ENCODE measurements at regions not wholly inside any gene's neighbourhood (a gene's known extent, or its start where the extent isn't known, plus 50 kb on each side); places are given as distances from the start of the nearest gene placed in this dataset.

GRCh38 chr18:6677086-6677485 lies 52.4 kb upstream of the ARHGAP28 start:
- WGBS, 2 experiments (ENCODE audit: extremely low coverage in 1 of 2, insufficient coverage in 1 of 2, insufficient read length in 1 of 2, insufficient replicate concordance in 2 of 2, low coverage in 1 of 2, low lambda C conversion rate in 2 of 2, missing lambda C conversion rate in 1 of 2): 90% methylated on average over 2 of the region's 2 CpGs; no CpG with 5 or more reads in 1 of the 2 experiments
- H4K91ac ChIP-seq (replicated peaks; ENCODE audit: insufficient read length, low read length): no peak overlapping the region
- no peak overlapping the region for H3K4me3 ChIP-seq (ENCODE audit: extremely low read depth in 1 of 4, insufficient read depth in 2 of 4, low read depth in 3 of 4, low read length in 4 of 4)
- no peak overlapping the region for H2AFZ ChIP-seq (ENCODE audit: low read length)
- no peak overlapping the region for H3K9ac ChIP-seq (replicated peaks in 1 of 4; ENCODE audit: extremely low read depth in 1 of 4, low read depth in 3 of 4, low read length in 3 of 4)
- ChIA-PET POLR2A (ENCODE audit: partially characterized antibody) (no interaction called here), CTCF (ENCODE audit: partially characterized antibody) (no interaction called here)
- no peak overlapping the region for H2BK20ac ChIP-seq (ENCODE audit: low read length)
- H3K27me3 ChIP-seq (replicated peaks in 1 of 4; ENCODE audit: control insufficient read depth in 3 of 4, extremely low read depth in 1 of 4, insufficient read depth in 3 of 4, low read length in 3 of 4): no peaks in the 10 kb centered on the region
- no peaks in the 10 kb centered on the region for H4K20me1 ChIP-seq (replicated peaks in 1 of 2; ENCODE audit: control insufficient read depth in 1 of 2, insufficient read depth in 2 of 2, low read length in 2 of 2)
- no peak overlapping the region for H2BK5ac ChIP-seq (ENCODE audit: low read depth, low read length)
- H4K5ac ChIP-seq (ENCODE audit: insufficient read length, low read depth, low read length): no peak overlapping the region
- H3K4me1 ChIP-seq (replicated peaks in 1 of 4; ENCODE audit: control insufficient read depth in 3 of 4, insufficient read depth in 4 of 4, low read length in 3 of 4): no peaks in the 10 kb centered on the region
- H2BK120ac ChIP-seq (replicated peaks; ENCODE audit: low read depth, low read length): no peak overlapping the region
- no peak for TF ChIP-seq CTBP2 (IDR thresholded peaks at IDR 0.05; ENCODE audit: borderline replicate concordance, insufficient read depth, insufficient read length, low read length)
- TF ChIP-seq HDAC2 (IDR thresholded peaks at IDR 0.05; ENCODE audit: borderline replicate concordance in 1 of 2, low read depth in 2 of 2, low read length in 2 of 2): no peak
- TF ChIP-seq BACH1 (IDR thresholded peaks at IDR 0.05; ENCODE audit: low read length): no peak
- no peak for TF ChIP-seq SIN3A (conservative IDR thresholded peaks at IDR 0.05 in 1 of 2, IDR thresholded peaks at IDR 0.05 in 1 of 2; ENCODE audit: low read depth in 1 of 2, low read length in 2 of 2)
- no peak for TF ChIP-seq POLR2A (IDR thresholded peaks at IDR 0.05; ENCODE audit: control extremely low read depth in 1 of 2, low read depth in 2 of 2, low read length in 2 of 2)
- no peak for TF ChIP-seq CHD1 (IDR thresholded peaks at IDR 0.05; ENCODE audit: low read depth, low read length)
- no peak for TF ChIP-seq NRF1 (IDR thresholded peaks at IDR 0.05; ENCODE audit: low read depth, low read length)
- TF ChIP-seq CEBPB (IDR thresholded peaks at IDR 0.05; ENCODE audit: low read depth, low read length): no peak
- no peak for TF ChIP-seq RAD21 (IDR thresholded peaks at IDR 0.05 in 1 of 2, conservative IDR thresholded peaks at IDR 0.05 in 1 of 2; ENCODE audit: low read depth in 2 of 2, low read length in 2 of 2)
- no peak for TF ChIP-seq RBBP5 (IDR thresholded peaks at IDR 0.05; ENCODE audit: borderline replicate concordance, low read depth, low read length)
- TF ChIP-seq BRCA1 (IDR thresholded peaks at IDR 0.05; ENCODE audit: low read depth, low read length): no peak
- TF ChIP-seq HDAC6 (IDR thresholded peaks at IDR 0.05; ENCODE audit: low read depth, low read length): no peak
- no peak for TF ChIP-seq NANOG (IDR thresholded peaks at IDR 0.05; ENCODE audit: insufficient read depth, low read depth, low read length, poor library complexity, severe bottlenecking)
- no peak for TF ChIP-seq CBX5 (IDR thresholded peaks at IDR 0.05; ENCODE audit: low read depth, low read length)
- TF ChIP-seq CREB1 (IDR thresholded peaks at IDR 0.05): no peak
- H2BK15ac ChIP-seq (ENCODE audit: low read length): no peak overlapping the region
- H4K8ac ChIP-seq (ENCODE audit: extremely low read depth, insufficient read depth, low read length): no peak overlapping the region
- no peak overlapping the region for H3K14ac ChIP-seq (ENCODE audit: insufficient read length)
- H3K4me2 ChIP-seq (ENCODE audit: insufficient read depth in 1 of 2, low read depth in 2 of 2, low read length in 2 of 2): no peak overlapping the region
- FAIRE-seq (no peak), DNase-seq (ENCODE audit: low read depth in 1 of 2, low spot score in 2 of 2) (no peak)
- H2BK12ac ChIP-seq (ENCODE audit: low read depth, low read length): no peak overlapping the region
- no peak overlapping the region for H3K4ac ChIP-seq (replicated peaks; ENCODE audit: insufficient read length, low read depth, low read length)
- H3K79me1 ChIP-seq (ENCODE audit: low read depth, low read length): no peaks in the 10 kb centered on the region
- no peak overlapping the region for H3K27ac ChIP-seq (ENCODE audit: low read depth, low read length)
- H3K23ac ChIP-seq (ENCODE audit: insufficient read length): no peak overlapping the region
- no peaks in the 10 kb centered on the region for H3K79me2 ChIP-seq (ENCODE audit: control insufficient read depth in 1 of 2, insufficient read depth in 2 of 2, low read length in 2 of 2)
- no peaks in the 10 kb centered on the region for H3K9me3 ChIP-seq (ENCODE audit: insufficient read depth in 2 of 2, low read depth in 1 of 2, low read length in 1 of 2)
- no peaks in the 10 kb centered on the region; the same call in 1 of the 2 replicates for H3K23me2 ChIP-seq (ENCODE audit: low read depth, low read length)
- no peak overlapping the region for H3K18ac ChIP-seq (ENCODE audit: extremely low read depth, low read length)
- H3K36me3 ChIP-seq (ENCODE audit: control insufficient read depth in 2 of 4, insufficient read depth in 4 of 4, low read length in 3 of 4): no peaks in the 10 kb centered on the region
- no peak overlapping the region for H3K56ac ChIP-seq (replicated peaks; ENCODE audit: insufficient read length, low read depth, low read length)
- no peak overlapping the region for H2AK5ac ChIP-seq (ENCODE audit: low read depth, low read length)
